ENCODE measurements at regions not wholly inside any gene's neighbourhood (a gene's known extent, or its start where the extent isn't known, plus 50 kb on each side); places are given as distances from the start of the nearest gene placed in this dataset.

DNA sequence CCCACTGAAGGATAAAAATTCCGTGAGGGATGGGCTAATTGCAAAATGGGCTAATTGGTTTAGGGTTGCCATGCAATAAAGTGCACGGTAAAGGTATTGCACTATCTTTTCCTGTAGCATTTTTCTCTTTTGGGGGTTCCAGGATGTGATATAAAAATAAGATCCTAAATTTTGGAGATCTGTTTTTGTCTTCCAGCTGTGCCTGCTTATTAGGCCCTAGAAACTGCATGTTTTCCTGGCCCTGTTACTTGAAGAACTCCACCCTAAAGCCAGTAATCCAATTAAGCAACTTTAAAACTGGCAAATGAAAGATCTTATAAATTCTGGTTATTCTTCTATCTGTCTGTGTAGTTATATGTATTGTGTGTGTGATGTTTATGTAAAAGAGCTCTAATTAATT lies 2489.6 kb downstream of the PCDH9 start:
- TF ChIP-seq ZFX (IDR thresholded peaks at IDR 0.05; ENCODE audit: borderline replicate concordance) (no peak), CTCF (IDR thresholded peaks at IDR 0.05) (no peak)

All from 22Rv1 (cell line).